ENCODE measurements at regions not wholly inside any gene's neighbourhood (a gene's known extent, or its start where the extent isn't known, plus 50 kb on each side); places are given as distances from the start of the nearest gene placed in this dataset.

- TF ChIP-seq CREB5 (CRISPR knock-in tag; IDR thresholded peaks at IDR 0.05; ENCODE audit: low read depth) (no peak), PPARA (CRISPR knock-in tag; IDR thresholded peaks at IDR 0.05; ENCODE audit: borderline replicate concordance) (no peak), CSRNP3 (CRISPR knock-in tag; IDR thresholded peaks at IDR 0.05) (no peak), ZFP3 (CRISPR knock-in tag; IDR thresholded peaks at IDR 0.05) (no peak), TCF4 (CRISPR knock-in tag; IDR thresholded peaks at IDR 0.05; ENCODE audit: borderline replicate concordance) (no peak), PATZ1 (CRISPR knock-in tag; IDR thresholded peaks at IDR 0.05; ENCODE audit: borderline replicate concordance) (no peak), ZNF8 (CRISPR knock-in tag; IDR thresholded peaks at IDR 0.05) (no peak)
Measured at GRCh38 chr13:34619326-34619725, 322.7 kb upstream of the NBEA start (continued).

GRCh38 chr13:34620074-34620850, 321.8 kb upstream of the NBEA start:
- peak; percentile 30; the same call in 1 of the 3 replicates for ATAC-seq
- no peak for TF ChIP-seq OSR1 (CRISPR knock-in tag; IDR thresholded peaks at IDR 0.05)
- no peak for TF ChIP-seq POU6F1 (CRISPR knock-in tag; IDR thresholded peaks at IDR 0.05; ENCODE audit: borderline replicate concordance, low read depth)
- TF ChIP-seq CSDC2 (CRISPR knock-in tag; IDR thresholded peaks at IDR 0.05) = no peak
- no peak for TF ChIP-seq ZFP30 (CRISPR knock-in tag; IDR thresholded peaks at IDR 0.05)
- no peak for TF ChIP-seq CSRNP3 (CRISPR knock-in tag; IDR thresholded peaks at IDR 0.05)

GRCh38 chr13:34620862-34621261, 321.2 kb upstream of the NBEA start:
- no peak for TF ChIP-seq RARB (CRISPR knock-in tag; IDR thresholded peaks at IDR 0.05)
- TF ChIP-seq ZNF8 (CRISPR knock-in tag; IDR thresholded peaks at IDR 0.05) = no peak
- no peak for TF ChIP-seq ARNTL (CRISPR knock-in tag; IDR thresholded peaks at IDR 0.05; ENCODE audit: borderline replicate concordance, low read depth)
- no peak for TF ChIP-seq ZNF565 (CRISPR knock-in tag; conservative IDR thresholded peaks at IDR 0.05; ENCODE audit: low read depth)
- no peak for TF ChIP-seq TSHZ2 (CRISPR knock-in tag; IDR thresholded peaks at IDR 0.05)
- ATAC-seq = no peak

- TF ChIP-seq BACH2 (CRISPR knock-in tag; IDR thresholded peaks at IDR 0.05; ENCODE audit: borderline replicate concordance) (no peak), SNAI2 (CRISPR knock-in tag; IDR thresholded peaks at IDR 0.05) (no peak), TOX (CRISPR knock-in tag; IDR thresholded peaks at IDR 0.05; ENCODE audit: borderline replicate concordance) (no peak)
- no peak for ATAC-seq
Measured at GRCh38 chr13:34623331-34623730, 318.7 kb upstream of the NBEA start.

Measured in SK-N-SH treated with all-trans-retinoic acid at 6 μM for 48 hours (cell line).